NCI-H2081 treated with DMSO at 0.1 percent for 48 hours (cell line): ENCODE measurements at regions not wholly inside any gene's neighbourhood (a gene's known extent, or its start where the extent isn't known, plus 50 kb on each side); places are given as distances from the start of the nearest gene placed in this dataset.
"Not testable (repeated sequence)": the region's sequence is repeated elsewhere in the genome, so short reads cannot be mapped to it uniquely, and the experiment has no call there.

Source experiments
- DNase-seq: peaks from one replicate; lab custom pipeline; 2025; lab: John Stamatoyannopoulos, UW

DNA sequence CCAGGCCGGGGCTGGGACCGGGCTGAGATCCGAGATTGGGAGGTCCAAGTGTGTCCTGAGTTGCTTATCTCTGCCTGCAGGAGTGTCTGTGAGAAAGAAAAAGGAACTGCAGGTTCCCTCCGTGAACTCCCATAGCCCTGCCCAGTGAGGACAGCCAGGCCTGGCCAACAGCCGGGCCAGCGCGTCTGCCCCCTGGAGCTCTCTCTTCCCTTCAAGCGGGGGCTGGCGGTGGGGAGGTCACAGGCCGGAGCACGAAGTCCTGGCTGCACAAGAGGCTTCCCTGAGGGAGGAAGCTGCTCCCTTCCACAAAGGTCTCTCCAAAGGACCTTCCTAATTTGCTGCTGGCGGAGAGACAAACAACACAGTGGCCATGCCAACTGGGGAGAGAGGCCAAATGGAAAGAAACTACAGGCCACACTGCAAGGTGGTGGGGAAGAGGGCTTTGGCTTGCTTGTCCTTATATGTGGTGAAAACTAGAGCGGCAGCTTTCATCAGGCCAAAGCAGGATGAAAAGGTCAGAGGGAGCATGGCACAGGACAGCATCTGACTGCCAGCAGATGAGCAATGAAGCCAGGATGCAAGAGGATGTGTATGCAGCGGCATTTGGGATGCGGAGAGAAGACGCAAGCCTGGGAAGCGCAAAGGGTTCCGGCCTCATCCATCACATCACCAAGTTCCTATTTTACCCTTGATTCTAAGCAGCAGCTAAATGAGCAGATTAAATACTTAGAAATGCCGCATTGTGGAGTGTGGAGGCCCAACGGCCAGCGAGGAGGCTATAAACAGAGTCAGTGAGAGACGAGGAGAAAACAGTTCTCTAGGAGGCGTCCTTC, 260.0 kb downstream of the ERMARD start:
- DNase-seq: no peak

DNA sequence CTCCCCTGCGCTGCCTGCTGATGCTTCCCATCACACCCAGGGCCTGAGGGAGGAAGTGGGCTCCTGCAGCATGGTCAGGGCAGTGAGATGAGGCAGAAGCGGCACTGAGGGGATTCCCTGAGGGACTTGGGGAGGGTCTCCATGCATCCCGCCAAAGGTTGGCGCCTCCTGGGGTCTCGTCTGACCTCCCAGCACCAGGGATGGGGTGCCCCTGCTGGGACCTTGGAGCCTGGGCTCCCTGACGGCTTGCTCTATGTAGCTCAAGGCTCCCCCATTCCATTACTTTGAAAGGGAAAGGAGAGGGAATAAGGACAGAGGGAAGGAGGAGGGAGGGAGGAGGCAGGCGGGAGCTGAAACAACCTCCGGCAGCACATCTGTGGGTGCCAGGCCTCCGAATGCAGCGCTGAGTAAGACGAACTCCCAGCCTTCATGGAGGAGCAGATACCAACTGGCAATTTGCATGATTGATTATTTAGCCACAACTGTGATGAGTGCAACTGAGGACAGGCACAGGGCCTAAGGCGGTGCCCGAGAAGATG, 259.3 kb downstream of the ERMARD start:
- no peak for DNase-seq

DNA sequence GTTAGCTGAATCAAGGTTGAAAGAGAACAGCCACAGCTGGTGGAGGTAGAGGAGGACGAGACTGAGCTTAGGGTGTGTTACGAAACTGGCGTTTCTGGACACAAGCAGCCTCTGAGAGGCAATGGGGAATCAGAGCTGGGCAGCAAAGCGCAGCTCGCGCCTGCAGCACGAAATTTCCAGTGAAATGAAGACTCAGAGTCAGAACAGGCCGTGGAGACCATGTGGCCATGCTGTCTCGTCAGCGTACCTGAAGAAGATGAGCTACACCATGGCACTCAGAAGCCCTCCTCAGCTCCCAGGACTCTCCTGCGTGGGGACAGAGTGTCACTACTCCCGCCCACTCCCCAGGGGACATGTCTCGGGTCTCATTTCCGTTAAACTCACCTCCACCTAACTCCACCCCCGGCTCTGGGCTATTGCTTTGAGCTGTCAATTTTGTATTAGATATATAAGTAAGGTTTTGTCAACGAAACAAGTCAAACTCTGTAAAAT, 256.9 kb downstream of the ERMARD start:
- no peak for DNase-seq

DNA sequence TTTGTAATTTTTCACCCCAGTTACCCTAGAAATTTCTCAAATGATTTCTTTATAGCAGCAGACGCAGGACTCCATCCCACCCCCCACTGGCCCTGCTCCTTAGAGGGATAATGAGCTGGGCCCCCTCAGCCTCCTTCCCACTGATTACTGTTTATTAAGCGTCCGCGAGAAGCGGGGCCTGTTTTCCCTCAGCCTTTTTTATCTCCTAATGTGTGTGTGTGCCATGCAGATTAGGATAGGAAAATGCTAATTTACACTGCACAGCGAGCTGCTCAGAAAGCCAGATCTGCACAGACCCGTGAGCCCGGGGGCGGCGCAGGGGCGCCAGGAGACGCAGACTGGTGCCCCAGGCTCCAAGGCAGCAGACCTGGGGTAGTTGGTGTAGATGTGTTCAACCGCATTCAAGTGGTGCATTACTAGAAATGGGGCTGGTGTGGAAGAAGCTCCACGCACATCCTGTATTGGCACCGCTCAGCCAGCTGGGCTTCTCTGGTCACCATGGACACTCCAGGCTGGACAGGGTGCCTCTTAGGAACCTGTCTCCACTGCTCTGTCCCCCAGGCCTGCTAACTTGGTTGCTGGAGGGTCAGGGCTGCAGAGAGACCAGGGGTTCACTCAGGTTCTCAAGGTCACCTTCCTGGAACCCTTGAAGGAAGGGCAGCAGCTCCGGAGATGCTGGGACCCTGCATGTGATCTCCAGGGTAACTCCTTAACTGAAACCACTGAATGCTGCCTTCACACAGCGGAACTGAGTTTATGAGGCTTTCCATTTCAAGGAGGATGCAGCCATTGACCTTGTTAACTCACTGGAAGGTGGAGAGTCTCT, 256.3 kb downstream of the ERMARD start:
- no peak for DNase-seq

GRCh38 chr6:170006900-170007467, 255.6 kb downstream of the ERMARD start:
- no peak for DNase-seq

- DNase-seq: no peak
These were observed 254.9 kb downstream of the ERMARD start for GRCh38 chr6:170006071-170006899.

DNA sequence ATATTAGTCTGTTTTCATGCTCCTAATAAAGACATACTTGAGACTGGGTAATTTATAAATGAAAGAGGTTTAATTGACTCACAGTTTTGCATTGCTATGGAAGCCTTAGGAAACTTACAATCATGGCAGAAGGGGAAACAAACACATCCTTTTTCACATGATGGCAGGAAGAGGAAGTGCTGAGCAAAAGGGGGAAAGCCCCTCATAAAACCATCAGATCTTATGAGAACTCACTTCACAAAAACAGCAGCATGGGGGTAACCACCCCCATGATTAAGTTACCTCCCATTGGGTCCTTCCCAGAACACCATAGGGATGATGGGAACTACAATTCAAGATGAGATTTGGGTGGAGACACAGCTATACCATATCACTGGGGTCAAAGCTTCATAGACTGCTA, 254.2 kb downstream of the ERMARD start:
- no peak for DNase-seq

- DNase-seq: no peak
These were observed 253.3 kb downstream of the ERMARD start for GRCh38 chr6:170004585-170005210.

DNA sequence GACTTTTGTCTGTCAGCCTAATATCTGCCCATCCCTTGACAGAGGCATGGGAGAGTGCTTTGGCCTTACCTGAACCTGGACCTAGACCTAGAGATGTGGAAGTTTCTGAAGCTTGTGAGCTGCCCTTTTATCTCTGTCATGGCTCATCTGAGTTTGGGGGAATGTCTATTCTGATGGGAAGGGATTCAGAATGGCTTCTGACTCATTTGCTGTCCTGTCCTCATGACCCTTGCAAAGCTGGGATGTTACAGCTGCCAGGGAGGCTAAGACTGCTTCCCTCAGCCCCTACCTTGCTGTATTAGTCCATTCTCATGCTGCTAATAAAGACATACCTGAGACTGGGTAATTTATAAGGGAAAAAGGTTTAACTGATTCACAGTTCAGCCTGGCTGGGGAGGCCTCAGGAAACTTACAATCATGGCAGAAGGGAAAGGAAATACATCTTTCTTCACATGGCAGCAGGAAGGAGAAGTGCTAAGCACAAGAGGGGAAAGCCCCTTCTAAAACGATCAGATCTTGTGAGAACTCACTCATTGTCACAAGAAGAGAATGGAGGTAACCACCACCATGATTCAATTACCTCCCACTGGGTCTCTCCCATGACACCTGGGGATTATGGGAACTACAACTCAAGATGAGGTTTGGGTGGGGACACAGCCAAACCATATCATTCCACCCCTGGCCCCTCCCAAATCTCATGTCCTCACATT, 252.2 kb downstream of the ERMARD start:
- DNase-seq: no peak

GRCh38 chr6:170003027-170003426, 251.6 kb downstream of the ERMARD start:
- no peak for DNase-seq

GRCh38 chr6:170001782-170002181, 250.4 kb downstream of the ERMARD start:
- DNase-seq: not testable (repeated sequence)

GRCh38 chr6:170000071-170000843, 248.8 kb downstream of the ERMARD start:
- DNase-seq: no peak

GRCh38 chr6:169999367-169999766, 247.9 kb downstream of the ERMARD start:
- DNase-seq: no peak

- DNase-seq: no peak
These were observed 247.0 kb downstream of the ERMARD start for GRCh38 chr6:169998457-169998856.

GRCh38 chr6:169997930-169998218, 246.5 kb downstream of the ERMARD start:
- DNase-seq: no peak

DNA sequence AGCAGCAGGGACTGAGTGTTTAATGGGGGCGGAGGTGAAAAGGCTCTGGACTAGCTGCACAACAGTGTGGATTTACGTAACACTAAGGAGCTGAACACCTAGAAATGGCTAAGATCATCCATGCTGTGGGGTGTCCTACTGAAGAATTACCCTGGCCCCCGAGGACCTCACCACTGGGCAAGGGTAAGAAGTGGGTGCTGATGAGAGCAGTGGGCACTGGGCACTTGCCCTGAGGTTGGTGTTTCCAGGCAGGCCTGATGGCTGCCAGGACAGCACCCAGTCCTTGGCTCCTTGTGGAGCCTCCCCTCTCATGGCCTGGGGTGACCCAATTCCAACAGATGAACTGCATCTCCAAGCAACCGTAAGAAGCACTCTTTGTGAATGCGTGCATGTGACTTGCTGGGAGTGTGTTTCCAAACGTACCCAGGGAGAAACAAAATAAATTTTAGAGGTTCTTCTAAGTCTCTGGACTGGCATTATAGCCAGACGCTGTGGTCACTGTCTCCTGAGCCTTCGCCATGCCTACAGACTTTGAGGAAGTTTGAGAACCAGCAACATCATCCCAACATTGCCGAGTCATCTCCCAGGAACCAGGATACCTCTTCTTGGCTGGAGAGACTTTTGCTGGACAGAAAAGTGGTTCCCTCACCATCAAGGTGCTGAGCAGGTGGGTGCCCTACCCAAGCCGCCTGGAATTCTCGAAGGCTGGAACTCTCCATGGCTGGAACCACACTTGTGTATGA, 245.9 kb downstream of the ERMARD start:
- DNase-seq: no peak

DNA sequence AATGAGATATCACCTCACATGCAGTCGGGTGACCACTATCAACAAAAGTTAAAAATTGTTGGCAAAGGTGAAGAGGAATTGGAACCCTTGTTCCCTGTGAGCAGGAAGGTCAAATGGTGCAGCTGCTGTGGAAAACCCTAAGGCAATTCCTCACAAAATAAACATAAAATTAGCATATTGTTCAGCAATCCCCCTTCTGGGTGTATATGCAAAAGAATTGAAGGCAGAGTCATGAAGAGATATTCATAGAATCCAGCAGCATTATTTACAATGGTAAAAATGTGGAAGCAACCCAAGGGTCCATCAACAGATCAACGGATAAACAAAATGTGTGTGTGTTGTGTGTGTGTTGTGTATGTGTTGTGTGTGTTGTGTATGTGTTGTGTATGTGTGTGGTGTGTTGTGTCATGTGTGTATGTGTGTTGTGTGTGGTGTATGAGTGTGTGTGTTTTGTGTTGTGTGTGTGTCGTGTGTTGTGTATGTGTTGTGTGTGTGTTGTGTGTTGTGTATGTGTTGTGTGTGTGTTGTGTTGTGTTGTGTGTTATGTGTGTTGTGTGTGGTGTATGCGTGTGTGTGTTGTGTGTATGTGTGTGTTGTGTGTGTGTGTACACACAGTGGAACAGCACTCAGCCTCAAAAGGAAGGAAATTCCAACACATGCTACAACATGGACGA, 245.1 kb downstream of the ERMARD start:
- no peak for DNase-seq

DNA sequence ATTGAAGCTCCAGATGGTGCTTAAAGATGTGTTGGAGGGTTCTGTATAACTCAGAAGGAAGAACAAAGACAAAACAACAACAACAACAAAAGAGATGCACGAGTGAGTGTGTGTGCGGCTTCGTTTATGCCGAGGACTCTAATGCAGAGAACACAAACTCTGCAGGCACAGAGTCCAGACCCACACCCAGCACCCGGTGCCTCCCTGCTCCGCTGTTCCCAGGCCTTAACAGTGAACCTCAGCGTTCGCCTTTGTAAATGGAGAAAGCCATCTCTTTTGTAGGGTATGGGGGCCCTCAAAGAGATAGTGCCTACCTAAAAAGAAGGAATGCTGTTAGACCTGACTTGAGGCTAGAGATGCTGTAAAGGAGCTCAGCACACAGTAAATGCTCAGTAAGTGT, 243.3 kb downstream of the ERMARD start:
- DNase-seq: no peak
